NT2/D1 (cell line): ENCODE measurements at regions not wholly inside any gene's neighbourhood (a gene's known extent, or its start where the extent isn't known, plus 50 kb on each side); places are given as distances from the start of the nearest gene placed in this dataset.

ENCODE experiments used
- SUZ12 ChIP-seq: IDR thresholded peaks from 2 replicates; pipeline ENCODE4 v1.6.1; 2011; ENCODE audit not compliant: insufficient read length, insufficient read depth; ENCODE audit errors: extremely low read depth
- YY1 ChIP-seq: IDR thresholded peaks from 2 replicates; pipeline ENCODE4 v1.6.1; 2011; ENCODE audit not compliant: insufficient read length, insufficient read depth
- ZNF274 ChIP-seq: IDR thresholded peaks from 2 replicates; pipeline ENCODE4 v1.6.1; 2011; ENCODE audit warnings: mild to moderate bottlenecking, low read depth, low read length

DNA sequence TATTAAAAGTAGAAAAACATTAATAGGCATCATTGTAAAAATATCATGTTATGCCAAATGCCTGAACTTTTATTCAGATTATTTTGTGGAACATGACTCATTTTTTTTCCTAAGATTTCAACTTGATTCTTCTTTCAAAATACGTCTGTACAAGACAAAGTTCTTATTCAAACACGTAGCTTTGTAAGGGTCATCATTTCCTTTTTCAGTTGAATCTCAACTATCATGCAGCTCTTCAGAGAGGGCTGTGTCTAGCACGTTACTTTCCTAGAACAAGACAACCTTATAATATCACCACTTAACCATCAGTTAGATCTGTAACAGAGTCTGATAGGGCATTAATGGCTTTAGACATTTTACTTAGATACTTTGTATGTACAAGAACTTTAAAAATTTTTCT, 608.9 kb downstream of the AMY1C start:
- TF ChIP-seq YY1 (no peak), ZNF274 (no peak), SUZ12 (no peak)
